Uterus (tissue), 2 donors: ENCODE measurements at regions not wholly inside any gene's neighbourhood (a gene's known extent, or its start where the extent isn't known, plus 50 kb on each side); places are given as distances from the start of the nearest gene placed in this dataset.

Experiments used
- CTCF ChIP-seq, 4 experiments: fragments of 200-600 bp in 2 of 4; fragments of 450-650 bp in 2 of 4; sonication (generic) in 2 of 4; IDR thresholded peaks; one replicate each; pipeline ENCODE4 v1.5.1; 2016 to 2019; ENCODE audit warnings: antibody characterized with exemption in 4 of 4, mild to moderate bottlenecking in 2 of 4, moderate library complexity in 1 of 4
- POLR2A ChIP-seq, 2 donors: fragments of 450-650 bp; IDR thresholded peaks; one replicate each; pipeline ENCODE4 v1.6.1; 2016; ENCODE audit warnings: antibody characterized with exemption in 2 of 2, mild to moderate bottlenecking in 1 of 2, moderate library complexity in 1 of 2

GRCh38 chr2:240259201-240259923 lies 118.9 kb upstream of the OTOS start:
- peak in 1 of 4 experiments; percentile 4 for TF ChIP-seq CTCF (IDR thresholded peaks at IDR 0.05)
- no peak for TF ChIP-seq POLR2A (IDR thresholded peaks at IDR 0.05)
